K562 (cell line): ENCODE measurements at regions not wholly inside any gene's neighbourhood (a gene's known extent, or its start where the extent isn't known, plus 50 kb on each side); places are given as distances from the start of the nearest gene placed in this dataset.

Experiments used
- CBFA2T3 ChIP-seq: fragments of 450-650 bp; IDR thresholded peaks from 2 replicates; pipeline ENCODE4 v1.6.1; 2017
- CBFB ChIP-seq: sonication (generic); formaldehyde crosslinking; IDR thresholded peaks from 2 replicates; pipeline ENCODE4 v1.4.0; 2020; ENCODE audit warnings: mild to moderate bottlenecking, missing genetic modification reagents
- CBX5 ChIP-seq: IDR thresholded peaks from 2 replicates; pipeline ENCODE4 v1.6.1; 2014; ENCODE audit warnings: low read depth, borderline replicate concordance
- DPF2 ChIP-seq: fragments of 450-650 bp; IDR thresholded peaks from 2 replicates; pipeline ENCODE4 v1.6.1; 2016
- ESRRB ChIP-seq: fragments of 250-450 bp; sonication (Bioruptor Pico); IDR thresholded peaks from 2 replicates; pipeline ENCODE4 v1.5.0; 2020; ENCODE audit warnings: mild to moderate bottlenecking, moderate library complexity, borderline replicate concordance
- GATA2 ChIP-seq: sonication (generic); formaldehyde crosslinking; IDR thresholded peaks from 2 replicates; pipeline ENCODE4 v1.4.0; 2020; ENCODE audit warnings: mild to moderate bottlenecking, missing genetic modification reagents
- HMG20A ChIP-seq: fragments of 450-650 bp; formaldehyde crosslinking; conservative IDR thresholded peaks from 2 replicates; pipeline ENCODE4 v1.4.0; 2020; ENCODE audit warnings: mild to moderate bottlenecking, mixed read lengths
- L3MBTL2 ChIP-seq: fragments of 450-650 bp; IDR thresholded peaks from 2 replicates; pipeline ENCODE4 v1.6.1; 2016; ENCODE audit warnings: mild to moderate bottlenecking, moderate library complexity
- MAFK ChIP-seq: IDR thresholded peaks from 2 replicates; pipeline ENCODE4 v1.6.1; 2011; ENCODE audit warnings: low read length, improper control_type of control experiment
- NR2C2 ChIP-seq, 2 experiments: fragments of 200-800 bp in 1 of 2; sonication (Bioruptor generic) in 1 of 2; sonication (generic) in 1 of 2; formaldehyde crosslinking in 1 of 2; IDR thresholded peaks; 2 replicates each; pipeline versions ENCODE4 v1.6.1 to v1.8.0; 2016 to 2022; ENCODE audit warnings: mild to moderate bottlenecking in 1 of 2, missing compliant biosample characterization in 1 of 2, missing genetic modification characterization in 1 of 2, missing genetic modification reagents in 1 of 2
- OTX1 ChIP-seq: fragments of 450-650 bp; formaldehyde crosslinking; IDR thresholded peaks from 2 replicates; pipeline ENCODE4 v1.4.0; 2022; ENCODE audit warnings: mild to moderate bottlenecking
- RFX5 ChIP-seq: IDR thresholded peaks from 2 replicates; pipeline ENCODE4 v1.6.1; 2011; ENCODE audit warnings: low read depth, mild to moderate bottlenecking, improper control_type of control experiment, low read length
- SIN3B ChIP-seq: fragments of 450-650 bp; IDR thresholded peaks from 2 replicates; pipeline ENCODE4 v1.6.1; 2017; ENCODE audit warnings: low read depth, mild to moderate bottlenecking, moderate library complexity
- SRSF1 ChIP-seq: fragments of 200-400 bp; formaldehyde crosslinking; IDR thresholded peaks from 2 replicates; pipeline ENCODE4 v1.6.1; 2017; ENCODE audit warnings: mild to moderate bottlenecking, low read depth, low read length, moderate library complexity
- ZBTB8A ChIP-seq: fragments of 450-650 bp; IDR thresholded peaks from 2 replicates; pipeline ENCODE4 v1.6.1; 2018; ENCODE audit warnings: mild to moderate bottlenecking, moderate library complexity; ENCODE audit not compliant: partially characterized antibody
- ZNF224 ChIP-seq: sonication (generic); formaldehyde crosslinking; IDR thresholded peaks from 2 replicates; pipeline ENCODE4 v1.8.0; 2022; ENCODE audit warnings: mild to moderate bottlenecking, missing genetic modification reagents
- ZNF707 ChIP-seq: fragments of 250-450 bp; sonication (Bioruptor Pico); conservative IDR thresholded peaks from 2 replicates; pipeline ENCODE4 v1.8.0; 2022; ENCODE audit warnings: inconsistent platforms, mild to moderate bottlenecking, moderate library complexity

DNA sequence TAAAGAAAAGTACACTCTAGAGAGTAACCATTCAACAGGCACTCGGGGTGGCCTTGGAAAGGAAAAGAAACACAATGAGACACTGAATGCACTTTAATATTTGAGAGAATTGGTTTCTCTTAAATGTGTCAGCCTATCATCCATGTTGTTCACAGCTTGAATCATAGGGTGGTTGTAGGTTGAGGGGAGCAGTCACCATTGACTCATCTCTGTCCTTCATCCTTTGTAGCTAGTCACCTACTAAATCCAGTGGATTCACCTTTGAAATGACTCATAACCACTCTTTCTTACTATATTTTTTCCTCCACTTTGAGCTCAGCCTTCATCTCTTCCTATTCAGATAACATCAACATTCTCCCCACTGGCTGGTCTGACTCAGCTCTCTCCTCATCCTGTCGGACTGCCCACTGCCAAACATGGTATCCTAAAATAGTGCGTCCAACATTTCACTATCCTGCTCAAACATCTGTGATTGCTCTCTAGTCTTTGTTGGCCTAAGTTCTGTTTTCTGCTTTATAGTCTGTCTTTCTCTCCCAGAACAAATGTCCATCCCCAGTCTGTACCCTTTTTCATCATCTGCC is 182.7 kb upstream of the GADL1 start (continued):
- no peak for TF ChIP-seq NR2C2 (CRISPR knock-in tag; IDR thresholded peaks at IDR 0.05)
- peak; percentile 54; the same call in 1 of the 2 replicates for TF ChIP-seq NR2C2 (tag; IDR thresholded peaks at IDR 0.05)
- TF ChIP-seq RFX5: no peak
- TF ChIP-seq HMG20A: no peak
- no peak for TF ChIP-seq ZBTB8A
- no peak for TF ChIP-seq ZNF707 (CRISPR knock-in tag)
- TF ChIP-seq SRSF1: no peak
- TF ChIP-seq OTX1 (CRISPR knock-in tag): no peak
- TF ChIP-seq L3MBTL2: no peak
- no peak for TF ChIP-seq GATA2
- TF ChIP-seq MAFK: no peak
- no peak for TF ChIP-seq CBFB (CRISPR knock-in tag)
- TF ChIP-seq ZNF224 (CRISPR knock-in tag): no peak
- TF ChIP-seq CBX5: no peak
- peak; percentile 33; the same call in 1 of the 2 replicates for TF ChIP-seq DPF2
- TF ChIP-seq CBFA2T3: peak; percentile 58
- TF ChIP-seq SIN3B: no peak
- TF ChIP-seq ESRRB (CRISPR knock-in tag): no peak
- TF ChIP-seq, all 486 proteins: peak for 15
